GM21360 (cell line): ENCODE measurements at regions not wholly inside any gene's neighbourhood (a gene's known extent, or its start where the extent isn't known, plus 50 kb on each side); places are given as distances from the start of the nearest gene placed in this dataset.

ENCODE experiments used
- ATAC-seq: cut with Tn5 transposase; IDR thresholded peaks from one replicate; pipeline ENCODE4 v1.9.1; 2021; ENCODE audit warnings: mild to moderate bottlenecking, moderate library complexity; ENCODE audit not compliant: unreplicated experiment

GRCh38 chr5:17428176-17428800 lies 69.7 kb upstream of the TAF11L2 start:
- no peak for ATAC-seq

DNA sequence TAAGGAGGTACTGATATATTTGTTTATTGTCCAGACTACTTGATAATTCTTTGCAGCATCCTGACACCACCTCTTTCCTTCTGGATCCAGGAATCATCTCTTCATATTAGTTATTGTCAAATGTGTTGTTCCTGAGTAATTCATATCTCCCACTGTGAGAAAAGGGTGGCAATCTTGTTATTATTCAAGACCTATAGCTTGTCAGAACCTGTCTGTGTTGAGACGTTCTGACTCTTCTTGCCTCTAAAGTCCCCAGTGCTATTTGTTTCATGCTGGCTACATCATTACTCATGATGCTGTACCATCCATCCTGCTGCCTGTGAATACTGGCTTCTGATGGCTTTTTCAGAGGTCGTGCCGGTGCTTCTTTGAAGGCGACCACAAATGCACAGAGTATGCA lies 68.7 kb upstream of the TAF11L2 start:
- ATAC-seq: no peak

DNA sequence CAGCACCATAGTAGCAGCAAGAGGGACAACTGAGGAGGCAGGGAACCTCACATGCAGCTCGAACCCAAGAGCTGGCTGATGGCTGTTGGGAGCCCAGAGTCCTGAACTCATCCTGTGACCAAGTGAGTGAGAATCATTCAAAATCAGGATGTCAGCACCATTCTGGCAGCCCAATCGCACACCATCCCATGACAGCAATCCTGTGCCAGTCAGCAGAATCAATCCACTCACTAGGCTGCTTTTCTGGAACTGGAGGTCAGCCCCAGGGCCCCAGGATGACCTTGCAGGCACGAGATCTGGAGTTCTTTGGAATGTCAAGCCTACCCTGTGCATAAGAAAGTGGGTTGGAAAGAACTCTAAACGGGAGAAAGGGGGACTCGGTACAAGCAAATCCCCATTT lies 67.8 kb upstream of the TAF11L2 start:
- ATAC-seq: no peak

DNA sequence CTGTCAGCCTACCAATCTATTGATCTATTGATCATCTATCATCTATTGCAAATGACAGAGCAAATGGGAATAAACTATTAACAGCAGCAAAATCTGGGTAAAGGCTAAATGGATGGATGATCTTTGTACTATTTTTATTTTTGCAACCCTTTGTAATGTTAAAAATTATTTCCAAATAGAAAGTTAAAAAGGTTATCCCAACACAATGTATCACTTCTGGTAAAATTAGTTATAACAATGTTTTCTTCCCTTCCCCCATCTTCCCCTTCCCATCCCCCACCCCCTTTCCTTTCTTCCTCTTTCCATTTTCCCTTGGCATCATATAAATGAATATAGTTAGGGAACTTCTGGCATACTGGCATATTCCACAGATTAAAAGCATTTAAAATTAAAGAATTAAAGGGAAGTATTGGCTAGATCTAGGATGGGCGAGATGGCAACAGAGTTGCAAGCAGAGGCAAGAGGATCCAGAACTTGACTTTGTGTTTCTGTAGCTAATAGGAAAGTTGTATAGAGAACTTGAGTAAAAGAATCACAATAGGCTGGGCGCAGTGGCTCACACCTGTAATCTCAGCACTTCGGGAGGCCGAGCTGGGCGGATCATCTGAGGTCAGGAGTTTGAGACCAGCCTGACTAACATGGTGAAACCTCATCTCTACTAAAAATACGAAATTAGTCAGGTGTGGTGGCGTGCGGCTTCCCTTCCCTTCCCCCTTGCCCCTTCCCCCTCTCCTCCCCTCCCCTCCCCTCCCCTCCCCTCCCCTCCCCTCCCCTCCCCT lies 66.6 kb upstream of the TAF11L2 start:
- no peak for ATAC-seq

- no peak for ATAC-seq
These were observed 65.5 kb upstream of the TAF11L2 start for GRCh38 chr5:17432569-17432968.

DNA sequence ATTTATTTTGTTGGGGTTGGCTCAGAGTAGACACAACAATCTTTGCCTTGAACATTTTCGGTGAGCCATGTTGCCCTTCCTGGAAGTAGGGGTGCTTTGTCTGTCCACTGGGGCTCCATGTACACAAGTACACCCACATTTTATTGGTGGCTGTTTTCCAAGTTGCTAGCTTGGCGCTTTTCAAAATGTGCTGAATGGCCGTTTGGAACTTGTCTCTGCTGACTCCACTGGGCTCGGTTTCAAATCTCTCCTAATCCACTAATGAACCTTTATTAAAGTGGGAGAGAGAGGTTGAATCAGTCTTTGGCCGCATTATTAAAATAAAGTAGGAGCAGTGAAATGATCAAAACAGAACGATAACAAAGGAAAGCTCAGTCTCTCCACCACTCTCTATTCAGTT lies 64.6 kb upstream of the TAF11L2 start:
- ATAC-seq: no peak

DNA sequence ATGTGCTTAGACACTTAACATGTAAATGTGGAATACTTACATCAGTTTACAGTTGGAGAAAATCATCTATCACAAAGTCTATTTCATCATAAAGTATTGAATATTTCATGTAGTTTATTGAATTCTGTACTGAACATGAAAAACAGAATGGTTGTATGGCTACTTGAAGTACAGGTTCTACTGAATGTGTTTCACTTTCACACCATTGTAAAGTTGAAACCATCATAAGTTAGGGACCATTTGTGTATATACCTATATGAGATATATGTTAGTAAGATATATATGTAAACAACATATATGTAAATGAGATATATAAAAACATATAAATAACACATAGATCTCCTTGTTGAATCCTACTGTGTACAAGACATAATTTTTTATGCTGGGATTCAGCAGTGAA lies 63.0 kb upstream of the TAF11L2 start:
- ATAC-seq: peak; percentile 49

DNA sequence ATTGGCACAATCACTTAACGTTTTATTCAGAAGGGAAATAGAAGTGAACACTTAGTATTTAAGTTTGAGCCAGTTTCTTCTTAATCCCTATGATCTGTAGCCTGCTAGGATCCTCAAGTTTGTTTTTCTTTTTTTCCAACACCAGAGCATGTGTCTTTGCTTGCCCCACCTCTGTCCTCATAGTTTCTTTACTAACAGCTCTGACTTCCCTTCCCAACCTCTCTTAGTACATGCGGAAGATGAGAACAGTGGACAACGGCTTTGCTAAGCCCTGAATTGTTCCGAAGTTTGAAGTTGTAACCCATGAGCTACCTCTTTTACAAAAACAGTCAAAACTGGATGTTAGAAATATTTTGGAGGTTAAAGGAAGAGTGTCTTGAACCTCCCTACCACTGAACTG lies 61.7 kb upstream of the TAF11L2 start:
- peak; percentile 30 for ATAC-seq

DNA sequence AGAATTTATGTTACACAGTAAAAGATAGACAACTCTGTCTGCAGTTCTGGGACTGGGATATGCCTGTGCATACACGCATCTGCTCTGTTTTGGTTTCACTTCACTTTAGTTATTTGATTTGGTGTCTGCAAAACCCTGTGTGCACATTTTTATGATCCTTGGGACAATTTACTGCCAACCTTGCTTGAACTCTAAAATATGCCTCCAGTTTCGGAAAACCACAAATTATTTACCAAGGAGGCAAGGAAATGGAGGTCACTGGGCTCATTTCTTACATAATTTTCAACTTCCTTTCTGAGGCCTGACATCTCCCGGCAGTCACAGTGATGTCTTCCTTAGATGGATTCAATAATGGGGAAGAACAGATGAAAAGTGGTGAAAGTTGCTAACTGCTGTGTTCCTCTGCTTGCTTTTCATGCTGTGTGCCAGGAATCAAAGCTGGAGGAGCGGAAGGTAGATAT lies 61.2 kb upstream of the TAF11L2 start:
- peak; percentile 79 for ATAC-seq

DNA sequence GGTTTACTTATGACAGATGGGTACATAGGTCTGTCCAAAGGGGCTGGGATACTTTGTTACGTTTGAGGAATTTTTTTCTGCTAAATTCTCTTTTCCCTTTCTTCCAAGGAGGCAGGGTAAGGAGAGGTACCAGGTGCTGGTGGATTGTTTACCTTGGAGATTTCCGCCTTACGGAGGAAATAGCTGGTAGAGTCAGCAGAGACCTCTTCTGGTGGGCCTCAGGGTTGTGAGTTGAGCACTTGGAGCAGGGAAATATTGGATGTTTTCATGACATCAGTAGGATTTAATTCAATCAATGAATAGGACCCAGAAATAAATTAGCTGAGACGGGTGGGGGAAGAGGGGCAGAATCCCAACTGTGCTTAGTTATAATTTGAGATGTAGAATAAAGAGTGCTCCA lies 60.0 kb upstream of the TAF11L2 start:
- ATAC-seq: no peak

- ATAC-seq: no peak
These were observed 58.1 kb upstream of the TAF11L2 start for GRCh38 chr5:17439956-17440355.

DNA sequence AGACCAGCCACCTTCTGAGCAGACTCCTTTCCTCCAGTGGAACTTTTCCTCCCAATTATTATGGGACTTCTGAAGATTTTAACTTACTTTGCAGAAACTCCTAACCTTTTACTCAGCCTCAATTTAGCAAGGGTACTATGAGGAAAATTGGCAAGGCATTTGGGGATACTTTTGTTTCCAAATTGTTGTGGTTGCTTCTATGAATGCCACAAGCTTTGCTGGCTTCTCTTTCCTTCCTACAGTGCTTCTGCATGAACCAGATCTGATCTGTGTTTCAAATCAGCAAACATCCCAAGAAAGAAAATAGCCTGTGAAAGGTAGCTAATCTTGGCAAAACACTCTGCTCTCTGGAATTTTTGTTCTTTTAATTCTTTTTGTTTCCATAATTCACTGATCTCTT lies 57.3 kb upstream of the TAF11L2 start:
- ATAC-seq: no peak

DNA sequence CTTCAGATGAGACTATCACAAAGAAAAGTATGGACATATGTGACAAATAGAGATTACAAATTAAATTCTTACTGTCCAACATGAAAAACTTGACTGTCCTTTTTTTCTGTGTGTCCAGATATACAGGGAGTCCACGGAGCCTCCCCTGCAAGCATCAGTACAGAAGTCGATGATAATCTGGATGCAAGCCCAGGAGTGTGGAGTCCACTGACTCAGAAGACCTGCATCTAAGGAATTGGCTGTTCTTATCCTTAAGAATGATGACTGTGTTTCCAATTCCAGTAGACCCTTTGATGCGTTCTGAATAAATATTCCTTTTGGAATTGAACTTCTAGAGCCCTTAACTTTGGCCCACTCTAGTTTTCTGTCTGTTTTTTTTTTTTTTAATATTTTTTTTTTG lies 56.7 kb upstream of the TAF11L2 start:
- ATAC-seq: no peak

DNA sequence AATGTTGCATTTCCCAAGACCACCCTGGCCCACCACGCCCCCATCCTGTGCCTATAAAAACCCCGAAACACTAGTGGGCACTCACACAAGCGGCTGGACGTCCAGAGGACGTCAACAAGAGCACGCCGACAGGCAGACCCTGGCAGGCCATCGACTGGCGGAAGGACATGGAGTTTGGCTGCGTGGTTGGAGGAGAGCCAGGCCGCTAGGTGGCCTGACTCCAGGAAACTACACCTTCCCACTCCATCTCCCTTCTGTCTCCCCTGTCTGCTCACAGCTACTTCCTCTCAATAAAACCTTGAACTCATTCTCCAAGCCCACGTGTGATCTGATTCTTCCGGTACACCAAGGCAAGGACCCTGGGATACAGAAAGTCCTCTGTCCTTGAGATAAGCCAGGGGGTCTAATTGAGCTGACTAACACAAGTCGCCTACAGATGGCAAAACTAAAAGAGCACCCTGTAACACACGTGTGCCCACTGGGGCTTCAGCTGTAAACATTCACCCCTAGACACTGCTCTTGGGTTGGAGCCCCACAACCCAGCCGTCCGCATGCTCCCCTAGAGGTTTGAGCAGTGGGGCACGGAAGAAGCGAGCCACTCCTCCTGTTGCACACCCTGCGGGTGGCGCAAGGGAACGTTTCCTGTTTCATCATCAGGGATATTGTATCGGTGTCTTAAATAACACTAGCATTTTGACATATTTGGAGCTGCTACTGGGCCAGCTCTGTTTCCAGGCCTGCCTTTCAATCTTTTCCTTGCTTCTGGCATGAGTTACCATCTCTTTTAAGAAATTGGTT lies 54.5 kb upstream of the TAF11L2 start:
- ATAC-seq: no peak

GRCh38 chr5:17444496-17444895 lies 53.5 kb upstream of the TAF11L2 start:
- ATAC-seq: no peak

- no peak for ATAC-seq
These were observed 52.8 kb upstream of the TAF11L2 start for GRCh38 chr5:17445185-17445584.
